GM20000 (cell line): ENCODE measurements at regions not wholly inside any gene's neighbourhood (a gene's known extent, or its start where the extent isn't known, plus 50 kb on each side); places are given as distances from the start of the nearest gene placed in this dataset.

ENCODE experiments used
- DNase-seq: peaks from one replicate; pipeline ENCODE4 v3.0.0; 2012; ENCODE audit warnings: low spot score
- TF ChIP-seq, protein P1 (sequence below): IDR thresholded peaks from 2 replicates; pipeline ENCODE4 v1.5.1; 2012; ENCODE audit warnings: mild to moderate bottlenecking, control low read depth; ENCODE audit errors: extremely low read depth, missing control alignments

DNA sequence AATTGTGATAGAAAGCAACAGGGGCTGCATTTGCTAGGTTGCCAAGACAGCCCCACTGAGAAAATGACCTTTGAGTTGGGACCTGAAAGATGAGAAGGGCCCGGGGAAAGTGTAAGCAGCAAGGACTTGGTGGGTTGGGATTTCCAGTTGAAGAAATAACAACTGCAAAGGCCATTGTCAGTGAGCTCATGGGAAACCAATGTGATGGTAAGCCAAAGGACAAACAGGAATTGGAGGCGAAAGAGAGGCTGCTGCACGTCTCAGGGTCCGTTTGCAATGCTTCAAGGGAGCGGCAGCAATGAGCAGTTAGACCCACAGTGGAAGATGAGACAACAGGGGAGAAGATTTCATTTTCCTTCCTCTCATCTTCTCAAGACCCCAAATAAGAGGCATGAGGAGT is 51.5 kb upstream of the RGPD4 start:
- no peak for DNase-seq
- TF ChIP-seq, protein P1, sequence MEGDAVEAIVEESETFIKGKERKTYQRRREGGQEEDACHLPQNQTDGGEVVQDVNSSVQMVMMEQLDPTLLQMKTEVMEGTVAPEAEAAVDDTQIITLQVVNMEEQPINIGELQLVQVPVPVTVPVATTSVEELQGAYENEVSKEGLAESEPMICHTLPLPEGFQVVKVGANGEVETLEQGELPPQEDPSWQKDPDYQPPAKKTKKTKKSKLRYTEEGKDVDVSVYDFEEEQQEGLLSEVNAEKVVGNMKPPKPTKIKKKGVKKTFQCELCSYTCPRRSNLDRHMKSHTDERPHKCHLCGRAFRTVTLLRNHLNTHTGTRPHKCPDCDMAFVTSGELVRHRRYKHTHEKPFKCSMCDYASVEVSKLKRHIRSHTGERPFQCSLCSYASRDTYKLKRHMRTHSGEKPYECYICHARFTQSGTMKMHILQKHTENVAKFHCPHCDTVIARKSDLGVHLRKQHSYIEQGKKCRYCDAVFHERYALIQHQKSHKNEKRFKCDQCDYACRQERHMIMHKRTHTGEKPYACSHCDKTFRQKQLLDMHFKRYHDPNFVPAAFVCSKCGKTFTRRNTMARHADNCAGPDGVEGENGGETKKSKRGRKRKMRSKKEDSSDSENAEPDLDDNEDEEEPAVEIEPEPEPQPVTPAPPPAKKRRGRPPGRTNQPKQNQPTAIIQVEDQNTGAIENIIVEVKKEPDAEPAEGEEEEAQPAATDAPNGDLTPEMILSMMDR = no peak

GRCh38 chr2:107775791-107776190 is 50.9 kb upstream of the RGPD4 start:
- TF ChIP-seq, protein P1 = no peak
- DNase-seq = no peak

GRCh38 chr2:107776362-107776761 is 50.3 kb upstream of the RGPD4 start:
- TF ChIP-seq, protein P1 = no peak
- no peak for DNase-seq
